ENCODE measurements at regions not wholly inside any gene's neighbourhood (a gene's known extent, or its start where the extent isn't known, plus 50 kb on each side); places are given as distances from the start of the nearest gene placed in this dataset.

- Histone ChIP-seq H3K4me3 (ENCODE audit: extremely low read depth in 1 of 4, insufficient read depth in 2 of 4, low read depth in 3 of 4, low read length in 4 of 4) (no peak overlapping the region), H2BK120ac (replicated peaks; ENCODE audit: low read depth, low read length) (no peak overlapping the region), H3K9ac (replicated peaks in 1 of 4; ENCODE audit: extremely low read depth in 1 of 4, low read depth in 3 of 4, low read length in 3 of 4) (no peak overlapping the region), H3K4me1 (replicated peaks in 1 of 4; ENCODE audit: control insufficient read depth in 3 of 4, insufficient read depth in 4 of 4, low read length in 3 of 4) (no peaks in the 10 kb centered on the region), H2AFZ (ENCODE audit: low read length) (no peak overlapping the region), H2BK20ac (ENCODE audit: low read length) (no peak overlapping the region), H3K36me3 (ENCODE audit: control insufficient read depth in 2 of 4, insufficient read depth in 4 of 4, low read length in 3 of 4) (no peaks in the 10 kb centered on the region), H4K5ac (ENCODE audit: insufficient read length, low read depth, low read length) (no peak overlapping the region), H3K56ac (replicated peaks; ENCODE audit: insufficient read length, low read depth, low read length) (no peak overlapping the region), H2BK15ac (ENCODE audit: low read length) (no peak overlapping the region), H3K23ac (ENCODE audit: insufficient read length) (no peak overlapping the region), H3K79me2 (ENCODE audit: control insufficient read depth in 1 of 2, insufficient read depth in 2 of 2, low read length in 2 of 2) (no peaks in the 10 kb centered on the region), H2BK12ac (ENCODE audit: low read depth, low read length) (no peak overlapping the region), H3K27ac (ENCODE audit: low read depth, low read length) (no peak overlapping the region), H3K4ac (replicated peaks; ENCODE audit: insufficient read length, low read depth, low read length) (no peak overlapping the region), H4K91ac (replicated peaks; ENCODE audit: insufficient read length, low read length) (no peak overlapping the region), H3K4me2 (ENCODE audit: insufficient read depth in 1 of 2, low read depth in 2 of 2, low read length in 2 of 2) (no peak overlapping the region), H2AK5ac (ENCODE audit: low read depth, low read length) (no peak overlapping the region), H3K18ac (ENCODE audit: extremely low read depth, low read length) (no peak overlapping the region), H3K9me3 (ENCODE audit: insufficient read depth in 2 of 2, low read depth in 1 of 2, low read length in 1 of 2) (peaks cover 0 to 5% of the 10 kb centered on the region in 2 experiments; a peak in 1 of 4 replicates), H3K23me2 (ENCODE audit: low read depth, low read length) (no peaks in the 10 kb centered on the region), H3K27me3 (replicated peaks in 1 of 4; ENCODE audit: control insufficient read depth in 3 of 4, extremely low read depth in 1 of 4, insufficient read depth in 3 of 4, low read length in 3 of 4) (no peaks in the 10 kb centered on the region), H2BK5ac (ENCODE audit: low read depth, low read length) (no peak overlapping the region), H4K20me1 (replicated peaks in 1 of 2; ENCODE audit: control insufficient read depth in 1 of 2, insufficient read depth in 2 of 2, low read length in 2 of 2) (no peaks in the 10 kb centered on the region), H3K79me1 (ENCODE audit: low read depth, low read length) (no peaks in the 10 kb centered on the region), H3K14ac (ENCODE audit: insufficient read length) (no peak overlapping the region), H4K8ac (ENCODE audit: extremely low read depth, insufficient read depth, low read length) (no peak overlapping the region)
- 92% methylated on average over 2 of the region's 2 CpGs; no CpG with 5 or more reads in 1 of the 2 experiments for WGBS, 2 experiments (ENCODE audit: extremely low coverage in 1 of 2, insufficient coverage in 1 of 2, insufficient read length in 1 of 2, insufficient replicate concordance in 2 of 2, low coverage in 1 of 2, low lambda C conversion rate in 2 of 2, missing lambda C conversion rate in 1 of 2)
- FAIRE-seq (no peak), DNase-seq (ENCODE audit: low read depth in 1 of 2, low spot score in 2 of 2) (no peak)
- POLR2A ChIA-PET (ENCODE audit: partially characterized antibody): no interaction called here
- CTCF ChIA-PET (ENCODE audit: partially characterized antibody): no interaction called here
- TF ChIP-seq HDAC6 (IDR thresholded peaks at IDR 0.05; ENCODE audit: low read depth, low read length) (no peak), SIN3A (conservative IDR thresholded peaks at IDR 0.05 in 1 of 2, IDR thresholded peaks at IDR 0.05 in 1 of 2; ENCODE audit: low read depth in 1 of 2, low read length in 2 of 2) (no peak), YY1 (IDR thresholded peaks at IDR 0.05; ENCODE audit: low read depth, low read length) (no peak), PHF8 (conservative IDR thresholded peaks at IDR 0.05; ENCODE audit: low read depth, low read length) (no peak), HDAC2 (IDR thresholded peaks at IDR 0.05; ENCODE audit: borderline replicate concordance in 1 of 2, low read depth in 2 of 2, low read length in 2 of 2) (no peak), CBX5 (IDR thresholded peaks at IDR 0.05; ENCODE audit: low read depth, low read length) (no peak), USF2 (IDR thresholded peaks at IDR 0.05; ENCODE audit: low read length) (no peak), BRCA1 (IDR thresholded peaks at IDR 0.05; ENCODE audit: low read depth, low read length) (no peak), SIX5 (IDR thresholded peaks at IDR 0.05; ENCODE audit: low read depth, low read length) (no peak), EP300 (IDR thresholded peaks at IDR 0.05; ENCODE audit: borderline replicate concordance in 1 of 2, low read depth in 2 of 2, low read length in 2 of 2) (no peak), KDM4A (IDR thresholded peaks at IDR 0.05; ENCODE audit: low read depth, low read length, severe bottlenecking) (no peak), MAFK (IDR thresholded peaks at IDR 0.05; ENCODE audit: low read depth, low read length) (no peak), SP1 (IDR thresholded peaks at IDR 0.05; ENCODE audit: low read depth, low read length) (no peak), MAX (IDR thresholded peaks at IDR 0.05) (no peak)
Observed at GRCh38 chr2:194363878-194364277, 1293.1 kb upstream of the SLC39A10 start.
